ENCODE measurements at regions not wholly inside any gene's neighbourhood (a gene's known extent, or its start where the extent isn't known, plus 50 kb on each side); places are given as distances from the start of the nearest gene placed in this dataset.
"Not testable (repeated sequence)": the region's sequence is repeated elsewhere in the genome, so short reads cannot be mapped to it uniquely, and the experiment has no call there.

DNA sequence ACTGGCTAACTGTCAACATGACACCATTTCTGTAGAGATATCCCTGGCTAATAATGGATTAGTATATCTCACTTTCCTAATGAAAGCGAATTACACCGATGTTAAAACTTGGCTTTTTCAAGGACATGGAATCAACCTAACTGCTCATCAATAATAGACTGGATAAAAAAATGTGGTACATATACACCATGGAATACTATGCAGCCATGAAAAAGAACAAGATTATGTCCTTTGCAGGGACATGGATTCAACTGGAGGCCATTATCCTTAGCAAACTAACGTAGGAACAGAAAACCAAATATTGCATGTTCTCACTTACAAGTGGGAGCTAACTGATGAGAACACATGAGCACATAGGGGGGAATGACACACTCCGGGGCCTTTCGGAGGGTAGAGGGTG, 62.6 kb downstream of the ZIC1 start:
- no peak for DNase-seq

- DNase-seq, result no peak
Measured at GRCh38 chr3:147472846-147473245, 63.7 kb downstream of the ZIC1 start.

DNA sequence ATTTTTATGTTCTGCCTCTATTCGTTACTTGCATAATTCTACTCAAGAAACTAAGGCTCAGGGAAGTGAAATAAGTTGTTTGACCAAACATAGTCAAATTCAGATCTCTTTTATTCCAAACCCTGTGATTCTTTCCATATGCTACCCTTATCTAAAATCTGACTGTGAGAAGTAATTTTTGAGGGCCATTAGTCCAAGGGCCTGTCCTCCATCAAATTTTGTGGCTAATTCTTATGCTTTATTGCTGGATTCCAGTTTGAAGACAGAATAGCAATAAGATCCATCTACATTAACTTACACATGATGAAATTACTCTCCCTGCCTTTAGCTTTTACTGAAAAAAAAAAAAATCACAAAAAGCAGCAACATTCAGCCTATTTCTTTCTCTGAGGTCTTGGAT, 74.0 kb downstream of the ZIC1 start:
- no peak for DNase-seq

- DNase-seq, result no peak
Measured at GRCh38 chr3:147483578-147483977, 74.4 kb downstream of the ZIC1 start.

- no peak for DNase-seq
Measured at GRCh38 chr3:147493065-147493464, 83.9 kb downstream of the ZIC1 start.

- DNase-seq, result peak; percentile 52
Measured at GRCh38 chr3:147493666-147494065, 84.5 kb downstream of the ZIC1 start.

GRCh38 chr3:147497286-147497685, 88.1 kb downstream of the ZIC1 start:
- DNase-seq, result no peak

DNA sequence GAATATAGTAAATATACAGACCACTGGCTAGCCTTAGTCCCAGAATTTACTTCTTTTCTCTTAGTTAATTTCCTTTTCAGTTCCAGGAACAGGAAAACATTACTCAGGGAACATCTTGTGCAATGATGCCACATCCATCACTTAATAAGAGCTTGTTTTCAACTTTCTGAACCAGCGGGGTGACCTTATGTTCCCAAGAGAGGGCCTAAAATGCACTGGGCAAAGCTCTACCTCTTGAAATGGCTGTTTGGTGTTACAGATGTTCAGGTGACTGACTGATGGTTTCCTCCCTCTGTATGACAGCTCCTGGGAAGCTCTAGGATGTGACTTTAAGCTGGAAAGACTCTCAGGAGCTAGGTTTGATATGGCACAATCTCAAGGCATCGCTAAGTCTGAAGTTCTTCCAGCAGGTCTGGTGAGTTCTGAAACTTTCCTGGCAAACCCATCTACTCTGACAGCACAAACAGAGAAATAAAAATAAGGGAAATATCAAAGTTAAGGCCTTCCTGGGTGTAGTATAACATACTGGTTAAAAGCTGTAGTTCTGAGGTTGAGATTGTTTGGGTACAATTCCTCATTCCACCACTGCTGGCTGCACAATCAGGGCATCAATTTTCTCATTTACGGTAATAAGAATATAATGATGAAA, 98.6 kb downstream of the ZIC1 start:
- no peak for DNase-seq

- DNase-seq, result no peak
Measured at GRCh38 chr3:147509448-147509847, 100.3 kb downstream of the ZIC1 start.

DNA sequence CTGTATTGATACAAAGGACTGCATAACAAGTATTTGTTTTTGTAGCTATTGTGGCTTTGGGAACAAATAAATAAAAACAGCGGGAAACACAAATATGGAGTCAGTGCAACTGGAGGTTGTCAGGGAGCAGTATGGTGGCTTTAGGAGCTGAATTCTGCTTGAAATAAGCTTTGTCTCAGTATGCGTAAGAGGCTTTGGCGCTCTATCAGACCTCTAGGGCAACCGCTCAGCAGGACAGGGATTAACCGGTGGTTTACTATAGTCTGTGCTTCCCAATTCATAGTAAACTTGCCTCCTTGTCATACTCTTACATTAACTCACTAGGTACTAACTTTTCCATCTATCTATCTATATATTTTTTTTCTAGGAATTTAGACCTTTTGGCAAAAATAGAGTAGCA, 104.6 kb downstream of the ZIC1 start:
- no peak for DNase-seq

DNA sequence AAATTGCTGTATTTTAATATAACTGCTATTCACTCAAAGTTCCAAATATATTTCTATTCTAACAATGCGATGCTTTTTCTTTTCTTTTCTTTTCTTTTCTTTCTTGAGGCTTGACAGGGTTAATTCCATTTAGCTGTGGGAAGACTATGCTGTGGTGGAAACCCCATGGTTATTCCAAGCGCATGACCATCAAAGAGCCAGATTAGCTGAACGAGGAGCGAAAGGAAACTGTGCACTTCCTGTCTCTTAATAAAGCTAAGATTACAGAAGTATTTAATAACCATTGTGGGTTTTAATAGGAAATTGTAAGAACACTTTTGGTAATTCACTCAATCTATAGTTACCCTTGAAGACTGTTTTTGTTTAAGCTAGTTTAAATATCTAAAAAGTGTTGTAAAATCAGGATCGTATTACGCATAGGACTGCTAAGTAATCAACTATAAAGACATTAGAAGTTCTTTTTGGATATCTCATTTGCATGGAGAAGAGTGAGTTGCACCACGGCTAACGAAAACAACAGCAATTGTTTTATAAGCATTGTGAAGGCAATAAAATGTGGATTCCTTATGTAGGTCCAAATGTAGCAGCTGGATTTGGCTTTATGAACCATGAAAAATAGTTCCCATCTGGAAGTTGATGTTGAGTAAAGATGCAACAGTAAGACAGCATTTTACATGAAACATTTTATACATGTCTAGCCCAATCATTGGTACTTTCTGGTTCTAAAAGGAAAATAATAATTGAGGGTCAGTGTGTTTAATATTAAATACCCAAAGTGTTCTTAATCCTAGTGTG, 105.4 kb downstream of the ZIC1 start:
- DNase-seq, result no peak

DNA sequence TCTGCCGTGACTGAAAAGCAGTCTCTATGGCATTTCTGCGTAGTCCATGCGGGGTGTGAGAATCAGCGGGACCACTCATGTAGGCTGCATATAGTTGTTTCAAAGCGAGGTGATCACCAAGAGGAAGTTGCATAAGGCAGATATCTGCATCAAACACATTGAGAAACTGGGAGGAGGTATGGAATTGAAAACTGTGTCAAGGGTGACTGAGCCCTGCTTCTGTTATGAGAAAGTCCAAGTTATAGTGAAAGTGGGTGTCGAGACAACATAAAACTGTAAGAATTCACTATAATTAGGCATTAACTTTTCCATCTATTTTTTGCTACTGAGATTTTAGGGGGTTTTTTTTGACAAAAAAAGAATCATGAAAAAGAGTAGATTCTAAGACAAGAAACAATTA, 109.3 kb downstream of the ZIC1 start:
- DNase-seq, result no peak

- no peak for DNase-seq
Measured at GRCh38 chr3:147521646-147522045, 112.5 kb downstream of the ZIC1 start.

- not testable (repeated sequence) for DNase-seq
Measured at GRCh38 chr3:147522780-147523179, 113.6 kb downstream of the ZIC1 start.

- DNase-seq, result no peak
Measured at GRCh38 chr3:147529551-147529950, 120.4 kb downstream of the ZIC1 start.

DNA sequence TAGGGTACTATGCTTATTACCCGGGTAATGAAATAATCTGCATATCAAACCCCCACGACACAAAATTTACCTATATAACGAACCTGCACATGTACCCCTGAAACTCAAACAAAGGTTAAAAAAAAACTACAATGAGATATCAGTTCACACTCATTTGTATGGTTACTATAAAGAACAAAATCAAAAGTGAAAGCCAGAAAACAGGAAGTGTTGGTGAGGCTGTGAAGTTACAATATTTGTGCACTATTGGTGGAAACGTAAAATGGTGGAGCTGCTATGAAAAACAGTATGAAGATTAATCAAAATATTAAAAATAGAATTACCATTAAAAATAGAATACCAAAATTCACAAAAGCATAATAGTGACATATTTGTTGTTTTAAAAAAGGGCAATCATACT, 128.9 kb downstream of the ZIC1 start:
- no peak for DNase-seq

DNA sequence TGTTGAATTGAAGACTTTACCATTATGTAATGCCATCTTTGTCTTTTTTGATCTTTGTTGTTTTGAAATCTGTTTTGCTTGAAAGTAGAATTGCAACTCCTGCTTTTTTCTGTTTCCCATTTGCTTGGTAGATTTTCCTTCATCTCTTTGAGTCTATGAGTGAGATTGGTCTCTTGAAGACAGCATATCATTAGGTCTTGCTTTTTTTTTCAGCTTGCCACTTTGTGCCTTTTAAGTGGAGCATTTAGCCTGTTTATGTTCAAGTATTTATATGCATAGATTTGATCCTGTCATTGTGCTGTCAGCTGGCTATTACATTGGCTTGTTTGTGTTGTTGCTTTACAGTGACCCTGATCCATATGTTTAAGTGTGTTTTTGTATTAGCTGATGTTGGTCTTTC, 131.8 kb downstream of the ZIC1 start:
- no peak for DNase-seq

GRCh38 chr3:147544290-147544689, 135.1 kb downstream of the ZIC1 start:
- DNase-seq, result no peak

DNA sequence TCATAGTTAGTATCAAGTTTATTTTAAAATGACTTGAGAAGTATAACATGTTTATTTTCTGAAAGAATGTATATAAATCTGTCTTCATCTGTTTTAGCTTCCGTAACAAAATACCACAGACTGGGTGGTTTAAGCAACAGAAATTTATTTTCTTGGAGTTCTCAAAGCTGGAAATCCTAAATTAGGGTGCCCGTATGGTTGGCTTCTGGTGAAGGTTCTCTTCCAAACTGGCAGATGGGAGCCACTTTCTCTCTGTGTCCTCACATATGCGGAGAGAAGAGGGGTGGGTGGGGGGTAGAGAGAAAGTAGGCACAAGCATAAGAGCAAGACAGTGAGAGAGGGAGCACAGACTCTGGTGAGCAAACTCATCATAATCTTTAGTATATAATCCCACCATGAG, 142.3 kb downstream of the ZIC1 start:
- no peak for DNase-seq

- peak; percentile 46 for DNase-seq
Measured at GRCh38 chr3:147554332-147554731, 145.2 kb downstream of the ZIC1 start.

GRCh38 chr3:147572970-147573340, 163.8 kb downstream of the ZIC1 start:
- no peak for DNase-seq

- DNase-seq, result no peak
Measured at GRCh38 chr3:147574621-147575020, 165.5 kb downstream of the ZIC1 start.

GRCh38 chr3:147575391-147575790, 166.2 kb downstream of the ZIC1 start:
- no peak for DNase-seq

GRCh38 chr3:147582642-147583041, 173.5 kb downstream of the ZIC1 start:
- no peak for DNase-seq

- DNase-seq, result no peak
Measured at GRCh38 chr3:147589016-147589415, 179.9 kb downstream of the ZIC1 start.
